Immature natural killer cell (primary cell): ENCODE measurements at regions not wholly inside any gene's neighbourhood (a gene's known extent, or its start where the extent isn't known, plus 50 kb on each side); places are given as distances from the start of the nearest gene placed in this dataset.
"Not testable (repeated sequence)": the region's sequence is repeated elsewhere in the genome, so short reads cannot be mapped to it uniquely, and the experiment has no call there.

ENCODE experiments used
- DNase-seq, 3 donors: peaks; one replicate each; pipeline ENCODE4 v3.0.0; 2022; ENCODE audit warnings: mixed read lengths in 1 of 3
- H3K27ac Mint-ChIP-seq, 6 donors: one replicate each; pipeline ENCODE4 v1.8.0; 2020; ENCODE audit warnings: mixed read lengths in 6 of 6, mild to moderate bottlenecking in 5 of 6, inconsistent platforms in 4 of 6, moderate library complexity in 3 of 6
- H3K27me3 Mint-ChIP-seq, 3 donors: one replicate each; pipeline ENCODE4 v1.8.0; 2020 to 2021; ENCODE audit warnings: low read depth in 3 of 3, mild to moderate bottlenecking in 3 of 3, mixed read lengths in 3 of 3, moderate library complexity in 3 of 3, inconsistent platforms in 1 of 3
- H3K36me3 Mint-ChIP-seq, 3 donors: one replicate each; pipeline ENCODE4 v1.8.0; 2020; ENCODE audit warnings: mixed read lengths in 3 of 3, inconsistent platforms in 2 of 3, mild to moderate bottlenecking in 2 of 3
- H3K4me1 Mint-ChIP-seq, 2 donors: one replicate each; pipeline ENCODE4 v1.8.0; 2020; ENCODE audit warnings: inconsistent platforms in 2 of 2, mild to moderate bottlenecking in 2 of 2, mixed read lengths in 2 of 2, moderate library complexity in 1 of 2
- H3K4me3 Mint-ChIP-seq, 5 donors: one replicate each; pipeline ENCODE4 v1.8.0; 2020; ENCODE audit warnings: mild to moderate bottlenecking in 5 of 5, mixed read lengths in 5 of 5, inconsistent platforms in 3 of 5, moderate library complexity in 3 of 5
- H3K9me3 Mint-ChIP-seq, 6 donors: one replicate each; pipeline ENCODE4 v1.8.0; 2020; ENCODE audit warnings: mild to moderate bottlenecking in 6 of 6, mixed read lengths in 6 of 6, inconsistent platforms in 4 of 6, moderate library complexity in 3 of 6

DNA sequence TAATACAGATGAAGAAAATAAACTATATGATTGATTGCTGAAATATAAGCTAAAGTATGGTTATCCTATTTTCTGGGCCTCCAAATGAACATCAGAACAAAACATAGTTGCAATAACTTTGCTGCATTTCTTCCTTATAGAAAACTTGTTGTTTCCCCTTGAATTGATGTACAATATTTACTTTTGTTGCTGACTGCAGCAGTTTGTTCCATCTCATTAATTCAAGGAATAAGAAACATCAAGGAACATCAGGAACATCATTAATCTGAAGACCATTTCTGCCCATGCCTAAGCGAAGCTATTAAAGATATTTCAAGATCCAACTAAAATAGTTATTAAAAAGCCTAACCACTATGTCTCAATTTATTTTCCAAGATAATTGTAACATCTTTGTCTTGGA, 363.6 kb upstream of the EDIL3 start:
- H3K36me3 Mint-ChIP-seq: no peaks in the 10 kb centered on the region
- H3K9me3 Mint-ChIP-seq: peaks cover 3 to 34% (median 15%) of the 10 kb centered on the region in 6 donors
- no peak for DNase-seq
- no peak overlapping the region for H3K27ac Mint-ChIP-seq
- H3K4me3 Mint-ChIP-seq: no peak overlapping the region
- H3K27me3 Mint-ChIP-seq: no peaks in the 10 kb centered on the region
- no peaks in the 10 kb centered on the region for H3K4me1 Mint-ChIP-seq

DNA sequence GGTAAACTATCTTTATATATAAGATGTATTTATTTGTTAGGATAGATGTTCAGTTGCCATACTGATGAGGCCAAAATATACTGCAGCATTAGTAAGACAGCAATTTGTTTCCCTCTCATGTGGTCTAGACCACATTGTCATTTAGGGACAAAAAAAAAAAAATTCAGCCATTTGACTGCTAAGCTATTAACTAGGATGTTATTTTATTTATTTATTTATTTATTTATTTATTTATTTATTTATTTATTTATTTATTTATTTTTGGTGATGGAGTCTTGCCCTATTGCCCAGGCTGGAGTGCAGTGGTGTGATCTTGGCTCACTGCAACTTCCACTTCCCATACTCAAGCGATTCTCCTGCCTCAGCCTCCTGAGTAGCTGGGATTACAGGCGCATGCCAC, 361.6 kb upstream of the EDIL3 start:
- H3K36me3 Mint-ChIP-seq, DNase-seq, H3K4me3 Mint-ChIP-seq, H3K4me1 Mint-ChIP-seq, H3K27ac Mint-ChIP-seq, H3K27me3 Mint-ChIP-seq: not testable (repeated sequence)
- H3K9me3 Mint-ChIP-seq: peaks cover 6 to 36% (median 18%) of the 10 kb centered on the region in 6 donors

DNA sequence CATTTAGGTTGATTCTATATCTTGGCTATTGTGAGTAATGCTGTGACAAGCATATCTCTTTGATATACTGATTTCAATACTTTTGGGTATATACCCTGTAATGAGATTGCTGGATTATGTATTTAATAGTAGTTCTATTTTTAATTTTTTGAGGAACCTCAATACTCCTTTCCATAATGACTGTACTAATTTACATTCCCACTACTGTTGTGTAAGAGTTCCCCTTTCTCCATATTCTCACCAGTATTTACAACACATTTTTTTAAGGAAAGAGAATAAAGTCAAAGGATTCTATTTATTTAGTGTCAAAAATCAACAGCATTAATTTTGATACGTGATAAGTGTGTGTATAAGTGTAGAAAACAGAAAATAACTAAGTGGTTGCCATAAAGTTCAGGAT, 356.4 kb upstream of the EDIL3 start:
- Mint-ChIP-seq H3K27ac (no peak overlapping the region), H3K4me1 (no peaks in the 10 kb centered on the region), H3K4me3 (no peak overlapping the region), H3K27me3 (no peaks in the 10 kb centered on the region), H3K36me3 (no peaks in the 10 kb centered on the region), H3K9me3 (peaks cover 3 to 52% (median 12%) of the 10 kb centered on the region in 6 donors)
- DNase-seq: no peak

DNA sequence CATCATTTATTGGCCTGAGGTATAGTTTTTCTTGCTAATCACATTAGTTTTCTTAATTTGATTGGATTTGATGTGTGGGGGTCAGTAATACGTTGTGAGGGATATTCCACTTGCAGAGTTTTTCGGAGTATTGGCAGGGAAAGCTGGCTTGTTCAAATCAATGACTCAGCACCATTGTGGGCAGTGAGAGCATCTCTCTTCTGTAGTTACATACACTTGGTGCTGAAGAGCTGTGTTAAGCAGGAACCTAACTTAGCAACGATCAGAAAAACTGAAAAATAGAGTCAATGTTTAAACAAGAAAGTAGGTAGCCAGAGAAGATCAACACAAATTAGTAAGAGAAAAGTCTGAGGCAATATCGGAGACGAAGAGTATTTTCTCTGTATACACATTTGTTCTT, 344.6 kb upstream of the EDIL3 start:
- no peaks in the 10 kb centered on the region for H3K27me3 Mint-ChIP-seq
- peaks cover 3 to 26% (median 10%) of the 10 kb centered on the region in 6 donors for H3K9me3 Mint-ChIP-seq
- H3K27ac Mint-ChIP-seq: no peak overlapping the region
- no peaks in the 10 kb centered on the region for H3K4me1 Mint-ChIP-seq
- no peaks in the 10 kb centered on the region for H3K36me3 Mint-ChIP-seq
- no peak for DNase-seq
- H3K4me3 Mint-ChIP-seq: no peak overlapping the region

DNA sequence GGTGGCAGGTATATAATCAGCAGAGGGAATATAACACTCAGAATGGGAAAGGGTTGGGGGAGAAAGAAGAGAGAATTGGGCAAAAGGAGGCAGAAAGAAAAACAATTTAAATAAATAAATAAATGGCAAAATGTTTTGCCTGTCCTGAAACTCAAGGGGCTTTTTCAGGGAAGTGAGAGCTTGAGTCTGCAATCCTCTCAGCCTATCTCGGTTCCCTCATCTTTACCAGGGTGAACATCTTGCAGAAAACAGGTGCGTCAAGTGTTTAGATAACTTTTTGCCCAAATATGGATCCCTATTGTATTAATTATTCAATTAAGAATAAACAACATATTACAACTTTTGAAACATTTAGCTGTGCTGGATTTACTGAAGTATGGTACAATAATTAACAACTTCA, 343.0 kb upstream of the EDIL3 start:
- no peak for DNase-seq
- H3K4me3 Mint-ChIP-seq: no peak overlapping the region
- H3K4me1 Mint-ChIP-seq: no peaks in the 10 kb centered on the region
- no peaks in the 10 kb centered on the region for H3K27me3 Mint-ChIP-seq
- peaks cover 3 to 29% (median 11%) of the 10 kb centered on the region in 6 donors for H3K9me3 Mint-ChIP-seq
- H3K27ac Mint-ChIP-seq: no peak overlapping the region
- H3K36me3 Mint-ChIP-seq: no peaks in the 10 kb centered on the region

DNA sequence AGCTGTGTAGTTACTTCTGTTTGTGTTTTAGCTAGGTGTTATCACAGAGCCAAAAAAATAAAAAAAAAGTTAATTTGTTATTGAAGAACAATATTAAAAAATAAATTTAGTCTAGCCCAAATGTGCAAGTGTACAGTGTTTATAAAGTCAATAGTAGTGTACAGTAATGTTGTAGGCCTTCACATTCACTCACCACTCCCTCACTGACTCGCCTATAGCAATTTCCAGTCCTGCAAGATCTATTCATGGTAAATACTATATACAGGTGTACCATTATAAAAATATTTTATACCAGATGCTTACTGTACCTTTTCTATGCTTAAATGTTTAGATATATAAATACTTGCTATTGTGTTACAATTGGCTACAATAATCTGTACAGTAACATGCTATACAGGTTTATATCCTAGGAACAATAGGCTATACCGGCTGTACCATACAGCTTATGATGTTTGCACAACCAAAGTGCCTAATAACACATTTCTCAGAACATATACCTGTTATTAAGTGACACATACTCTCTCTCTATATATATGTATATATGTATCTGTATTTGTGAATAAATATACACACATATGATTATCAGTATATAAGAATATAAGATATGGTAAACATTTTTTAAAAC, 341.4 kb upstream of the EDIL3 start:
- no peak for DNase-seq
- Mint-ChIP-seq H3K9me3 (peaks cover 5 to 33% (median 14%) of the 10 kb centered on the region in 6 donors), H3K36me3 (no peaks in the 10 kb centered on the region), H3K27me3 (no peaks in the 10 kb centered on the region), H3K4me3 (no peak overlapping the region), H3K27ac (no peak overlapping the region), H3K4me1 (no peaks in the 10 kb centered on the region)

DNA sequence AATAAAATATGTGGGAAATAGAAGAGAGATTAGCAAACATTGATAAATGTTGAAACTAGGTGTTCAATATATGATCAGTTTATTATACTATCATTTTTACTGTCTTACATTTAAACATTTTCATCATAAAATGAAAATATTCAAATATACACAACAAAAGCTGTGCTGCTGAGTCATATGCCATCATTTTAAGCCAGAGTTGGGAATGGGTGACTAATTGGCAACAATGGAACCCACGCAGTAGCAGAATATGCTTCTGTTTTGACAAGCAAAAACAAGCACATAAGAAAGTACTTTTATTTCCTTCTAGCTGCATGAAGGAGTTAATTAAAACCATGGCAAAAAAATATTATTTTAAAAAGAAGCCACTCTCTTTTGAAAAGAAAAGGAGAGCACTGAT, 340.0 kb upstream of the EDIL3 start:
- Mint-ChIP-seq H3K27ac (no peak overlapping the region), H3K4me1 (no peaks in the 10 kb centered on the region), H3K4me3 (no peak overlapping the region), H3K9me3 (peaks cover 13 to 41% (median 20%) of the 10 kb centered on the region in 6 donors), H3K27me3 (no peaks in the 10 kb centered on the region), H3K36me3 (no peaks in the 10 kb centered on the region)
- no peak for DNase-seq

DNA sequence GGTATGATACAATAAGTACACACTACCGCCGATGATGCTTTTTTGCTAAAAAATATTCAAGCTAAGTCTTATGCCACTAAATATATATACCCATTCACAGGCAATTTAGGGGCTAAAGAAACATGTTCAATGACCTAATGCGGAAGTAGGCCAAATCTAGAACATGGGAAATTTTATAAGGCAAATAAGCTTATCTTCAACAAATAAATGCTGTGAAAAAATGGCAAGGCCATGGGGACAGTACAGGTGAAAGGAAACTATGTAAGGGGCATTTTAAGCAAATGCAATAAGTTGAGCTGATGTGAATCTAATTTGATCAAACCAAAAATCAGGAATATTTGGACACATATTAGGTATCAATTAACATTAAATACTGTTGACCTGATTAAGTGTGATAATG, 339.5 kb upstream of the EDIL3 start:
- H3K27ac Mint-ChIP-seq: no peak overlapping the region
- H3K9me3 Mint-ChIP-seq: peaks cover 16 to 41% (median 20%) of the 10 kb centered on the region in 6 donors
- H3K27me3 Mint-ChIP-seq: no peaks in the 10 kb centered on the region
- H3K36me3 Mint-ChIP-seq: no peaks in the 10 kb centered on the region
- no peaks in the 10 kb centered on the region for H3K4me1 Mint-ChIP-seq
- no peak overlapping the region for H3K4me3 Mint-ChIP-seq
- no peak for DNase-seq

DNA sequence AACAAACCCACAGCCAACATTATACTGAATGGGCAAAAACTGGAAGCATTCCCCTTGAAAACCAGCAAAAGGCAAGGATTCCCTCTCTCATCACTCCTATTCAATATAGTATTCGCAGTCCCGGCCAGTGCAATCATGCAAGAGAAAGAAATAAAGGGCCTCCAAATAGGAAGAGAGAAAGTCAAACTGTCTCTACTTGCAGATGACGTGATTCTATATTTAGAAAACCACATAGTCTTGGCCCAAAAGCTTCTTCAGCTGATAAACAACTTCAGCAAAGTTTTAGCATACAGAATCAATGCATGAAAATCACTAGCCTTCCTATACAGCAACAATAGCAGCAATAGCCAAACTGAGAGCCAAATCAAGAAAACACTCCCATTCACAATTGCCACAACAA, 333.7 kb upstream of the EDIL3 start:
- Mint-ChIP-seq H3K4me1 (no peaks in the 10 kb centered on the region), H3K27ac (no peak overlapping the region), H3K4me3 (no peak overlapping the region), H3K9me3 (peaks cover 18 to 64% (median 24%) of the 10 kb centered on the region in 6 donors), H3K27me3 (no peaks in the 10 kb centered on the region), H3K36me3 (peaks cover 0 to 2% (median 0%) of the 10 kb centered on the region in 3 donors)
- DNase-seq: no peak

DNA sequence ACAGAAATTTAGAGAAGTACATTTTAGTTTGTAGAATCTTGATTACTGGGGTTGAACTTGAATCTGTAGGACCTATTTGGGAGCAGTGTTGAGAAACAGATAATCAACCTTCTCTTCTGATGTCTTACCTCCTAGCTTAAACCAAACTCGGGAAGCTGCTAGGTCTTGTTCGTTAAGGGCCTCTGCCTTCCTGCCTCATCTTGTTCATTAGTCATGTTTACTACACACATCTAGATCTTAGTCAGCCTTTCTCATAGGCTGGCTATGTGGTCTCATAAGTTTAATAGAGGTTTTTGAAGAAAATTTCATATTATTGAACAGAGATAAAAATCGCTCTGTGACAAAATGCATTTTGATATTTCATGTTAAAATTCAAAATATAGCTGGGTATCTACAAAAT, 331.0 kb upstream of the EDIL3 start:
- peaks cover 15 to 60% (median 19%) of the 10 kb centered on the region in 6 donors for H3K9me3 Mint-ChIP-seq
- H3K4me1 Mint-ChIP-seq: no peaks in the 10 kb centered on the region
- no peak for DNase-seq
- H3K27ac Mint-ChIP-seq: no peak overlapping the region
- H3K27me3 Mint-ChIP-seq: no peaks in the 10 kb centered on the region
- peaks cover 0 to 2% (median 0%) of the 10 kb centered on the region in 3 donors for H3K36me3 Mint-ChIP-seq
- no peak overlapping the region for H3K4me3 Mint-ChIP-seq

DNA sequence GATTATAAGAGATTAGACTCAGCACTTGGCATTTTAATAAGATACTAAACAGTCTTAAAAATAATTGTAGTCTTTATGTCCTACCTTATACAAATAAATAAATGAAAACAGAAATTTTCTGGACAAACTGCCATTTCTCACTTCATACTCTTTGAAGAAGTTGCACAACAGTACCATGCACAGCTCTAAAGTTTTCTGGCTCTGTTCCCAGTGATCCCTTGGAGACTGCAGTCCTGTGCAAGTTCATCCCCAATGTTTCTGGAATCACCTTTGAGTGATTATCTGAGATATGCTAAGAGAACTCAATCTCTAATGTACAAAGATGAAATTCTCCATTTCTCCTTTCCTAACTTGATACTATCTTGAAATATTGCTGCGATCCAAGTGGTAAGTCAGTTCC, 330.4 kb upstream of the EDIL3 start:
- DNase-seq: no peak
- Mint-ChIP-seq H3K4me1 (no peaks in the 10 kb centered on the region), H3K36me3 (peaks cover 0 to 2% (median 0%) of the 10 kb centered on the region in 3 donors), H3K27ac (no peak overlapping the region), H3K27me3 (no peaks in the 10 kb centered on the region), H3K9me3 (peaks cover 17 to 54% (median 19%) of the 10 kb centered on the region in 6 donors), H3K4me3 (no peak overlapping the region)

DNA sequence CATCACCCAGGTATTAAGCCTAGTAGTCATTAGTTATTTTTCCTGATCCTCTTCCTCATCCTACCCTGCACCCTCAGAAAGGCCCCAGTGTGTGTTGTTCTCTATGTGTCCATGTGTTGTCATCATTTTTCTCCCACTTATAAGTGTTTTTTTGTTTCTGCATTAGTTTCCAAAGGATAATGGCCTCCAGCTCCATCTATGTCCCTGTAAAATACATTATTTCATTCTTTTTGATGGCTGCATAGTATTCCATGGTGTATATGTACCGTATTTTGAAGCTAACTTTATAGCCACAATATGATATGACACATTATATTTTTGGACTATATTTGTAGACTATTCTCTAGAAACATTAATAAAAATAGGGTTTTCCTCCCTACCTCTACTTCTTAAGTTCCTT, 324.4 kb upstream of the EDIL3 start:
- no peak for DNase-seq
- Mint-ChIP-seq H3K36me3 (no peaks in the 10 kb centered on the region), H3K9me3 (peaks cover 8 to 56% (median 20%) of the 10 kb centered on the region in 6 donors), H3K4me3 (no peak overlapping the region), H3K27me3 (no peaks in the 10 kb centered on the region), H3K4me1 (no peaks in the 10 kb centered on the region), H3K27ac (no peak overlapping the region)

DNA sequence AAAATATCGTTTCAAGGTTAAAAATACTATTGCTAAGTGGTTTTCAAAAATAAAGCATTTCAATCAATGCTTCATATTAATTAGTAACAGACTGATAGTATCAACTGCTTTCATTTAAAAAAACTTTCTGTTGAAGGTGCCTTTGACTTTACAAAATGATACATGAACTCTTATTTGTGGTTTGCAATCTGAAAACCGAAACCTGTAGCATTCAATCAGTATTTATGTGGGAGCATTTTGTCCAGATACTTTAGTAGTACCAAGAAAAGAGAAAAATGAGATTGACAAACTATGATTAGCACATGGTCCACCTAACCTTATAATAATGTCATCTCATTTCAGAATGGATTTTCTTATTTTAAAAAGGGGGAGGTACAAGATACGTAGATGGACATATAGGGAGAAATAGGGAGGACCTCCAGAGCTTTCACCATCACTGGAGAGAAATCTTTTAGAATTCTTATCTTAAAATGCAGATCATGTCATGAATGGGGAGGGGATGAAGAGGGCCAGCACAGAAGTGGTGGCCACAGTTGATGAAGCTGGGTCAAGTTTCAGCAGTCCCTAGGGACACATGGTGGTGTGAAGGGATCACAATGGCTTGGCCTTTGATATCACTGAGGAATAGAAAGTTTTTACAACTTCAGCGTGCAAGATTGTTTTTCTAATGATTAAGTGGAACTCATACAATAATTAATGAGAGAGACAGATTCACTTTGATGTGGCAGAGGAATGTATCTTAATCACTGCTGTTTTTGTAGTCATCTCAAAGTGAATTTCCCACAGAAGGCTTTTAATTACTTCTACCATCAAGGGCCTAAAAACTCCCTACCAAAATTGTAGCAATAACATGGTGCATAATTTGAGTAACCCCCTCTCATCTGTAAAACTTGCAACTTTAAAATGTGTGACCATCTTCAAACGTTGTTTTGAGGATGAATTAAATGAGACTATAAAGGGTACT, 322.3 kb upstream of the EDIL3 start:
- H3K36me3 Mint-ChIP-seq: no peaks in the 10 kb centered on the region
- H3K27me3 Mint-ChIP-seq: no peaks in the 10 kb centered on the region
- no peak overlapping the region for H3K4me3 Mint-ChIP-seq
- H3K4me1 Mint-ChIP-seq: no peaks in the 10 kb centered on the region
- peaks cover 10 to 44% (median 19%) of the 10 kb centered on the region in 6 donors for H3K9me3 Mint-ChIP-seq
- no peak overlapping the region for H3K27ac Mint-ChIP-seq
- no peak for DNase-seq

DNA sequence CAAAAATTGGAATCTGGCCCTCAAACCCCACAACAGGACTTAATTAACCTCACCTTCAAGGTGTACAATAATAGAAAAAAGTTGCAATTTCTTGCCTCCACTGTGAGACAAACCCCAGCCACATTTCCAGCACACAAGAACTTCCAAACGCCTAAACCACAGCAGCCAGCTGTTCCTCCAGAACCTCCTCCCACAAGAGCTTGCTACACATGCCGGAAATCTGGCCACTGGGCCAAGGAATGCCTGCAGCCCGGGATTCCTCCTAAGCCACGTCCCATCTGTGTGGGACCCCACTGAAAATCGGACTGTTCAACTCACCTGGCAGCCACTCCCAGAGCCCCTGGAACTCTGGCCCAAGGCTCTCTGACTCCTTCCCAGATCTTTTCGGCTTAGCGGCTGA, 315.9 kb upstream of the EDIL3 start:
- peaks cover 17 to 63% (median 23%) of the 10 kb centered on the region in 6 donors for H3K9me3 Mint-ChIP-seq
- H3K36me3 Mint-ChIP-seq, DNase-seq, H3K27ac Mint-ChIP-seq, H3K4me3 Mint-ChIP-seq, H3K4me1 Mint-ChIP-seq, H3K27me3 Mint-ChIP-seq: not testable (repeated sequence)
